Naive thymus-derived CD4-positive, alpha-beta T cell (primary cell): ENCODE measurements at regions not wholly inside any gene's neighbourhood (a gene's known extent, or its start where the extent isn't known, plus 50 kb on each side); places are given as distances from the start of the nearest gene placed in this dataset.

Experiments used
- ATAC-seq: fragments of 150-1000 bp; cut with Tn5 transposase; 2 replicates; pipeline ENCODE4 v1.10.0; 2021; ENCODE audit warnings: mild to moderate bottlenecking, moderate library complexity
- CTCF ChIA-PET: fragments of 350-600 bp; sonication (Branson Sonifier 250); formaldehyde crosslinking; loops from one replicate; lab custom pipeline; 2021; ENCODE audit warnings: antibody characterized with exemption; lab: Charles Lee
- POLR2A ChIA-PET: fragments of 350-600 bp; sonication (Branson Sonifier 250); formaldehyde crosslinking; loops from one replicate; lab custom pipeline; 2021; ENCODE audit warnings: antibody characterized with exemption, inconsistent platforms; lab: Charles Lee
- DNase-seq, 9 donors: peaks; one replicate each; pipeline versions ENCODE4 v3.0.0 to v3.0.0-alpha.2; 2020 to 2022; ENCODE audit warnings: mixed read lengths in 1 of 9
- H3K27ac ChIP-seq: one replicate; pipeline ENCODE4 v1.7.0; 2013; ENCODE audit warnings: mild to moderate bottlenecking, low read depth, low read length, moderate library complexity
- H3K27me3 ChIP-seq, 2 donors: one replicate each; pipeline ENCODE4 v1.7.0; 2013; ENCODE audit warnings: low read length in 2 of 2, mild to moderate bottlenecking in 2 of 2, moderate library complexity in 2 of 2; ENCODE audit not compliant: control insufficient read depth in 2 of 2, insufficient read depth in 2 of 2
- H3K36me3 ChIP-seq, 3 experiments: 1 replicate in 2 of 3; 2 replicates in 1 of 3; pipeline ENCODE4 v1.7.0; 2013; ENCODE audit warnings: low read length in 3 of 3, mild to moderate bottlenecking in 3 of 3, moderate library complexity in 1 of 3; ENCODE audit not compliant: insufficient read depth in 3 of 3, control insufficient read depth in 2 of 3
- H3K4me1 ChIP-seq, 2 donors: one replicate each; pipeline ENCODE4 v1.7.0; 2013; ENCODE audit warnings: low read length in 2 of 2, mild to moderate bottlenecking in 2 of 2, moderate library complexity in 1 of 2; ENCODE audit not compliant: control insufficient read depth in 2 of 2, insufficient read depth in 2 of 2
- H3K4me3 ChIP-seq: 2 replicates; pipeline ENCODE4 v1.7.0; 2013; ENCODE audit warnings: mild to moderate bottlenecking, low read length
- H3K9me3 ChIP-seq, 3 experiments: 1 replicate in 2 of 3; 2 replicates in 1 of 3; pipeline ENCODE4 v1.7.0; 2013; ENCODE audit warnings: low read length in 3 of 3; ENCODE audit not compliant: control insufficient read depth in 2 of 3
- H3K27ac Mint-ChIP-seq, 9 donors: one replicate each; pipeline ENCODE4 v1.8.0; 2020 to 2022; ENCODE audit warnings: mixed read lengths in 9 of 9, mild to moderate bottlenecking in 8 of 9, moderate library complexity in 5 of 9, inconsistent platforms in 2 of 9
- H3K27me3 Mint-ChIP-seq, 5 donors: one replicate each; pipeline ENCODE4 v1.8.0; 2021 to 2022; ENCODE audit warnings: mixed read lengths in 5 of 5, mild to moderate bottlenecking in 1 of 5
- H3K36me3 Mint-ChIP-seq, 5 donors: one replicate each; pipeline ENCODE4 v1.8.0; 2020 to 2022; ENCODE audit warnings: mixed read lengths in 5 of 5, mild to moderate bottlenecking in 3 of 5, inconsistent platforms in 1 of 5
- H3K4me1 Mint-ChIP-seq, 7 donors: one replicate each; pipeline ENCODE4 v1.8.0; 2020 to 2022; ENCODE audit warnings: mixed read lengths in 7 of 7, mild to moderate bottlenecking in 3 of 7, inconsistent platforms in 1 of 7
- H3K4me3 Mint-ChIP-seq, 10 donors: one replicate each; pipeline ENCODE4 v1.8.0; 2020 to 2022; ENCODE audit warnings: mild to moderate bottlenecking in 10 of 10, mixed read lengths in 10 of 10, moderate library complexity in 6 of 10, inconsistent platforms in 2 of 10
- H3K9me3 Mint-ChIP-seq, 11 donors: one replicate each; pipeline ENCODE4 v1.8.0; 2020 to 2022; ENCODE audit warnings: mixed read lengths in 11 of 11, mild to moderate bottlenecking in 4 of 11, inconsistent platforms in 1 of 11, moderate library complexity in 1 of 11
- intact Hi-C, 2 donors: fragments of 100-400 bp; cut with micrococcal nuclease; formaldehyde crosslinking; loops; one replicate each; pipeline ENCODE4 v1.15.1; 2023

DNA sequence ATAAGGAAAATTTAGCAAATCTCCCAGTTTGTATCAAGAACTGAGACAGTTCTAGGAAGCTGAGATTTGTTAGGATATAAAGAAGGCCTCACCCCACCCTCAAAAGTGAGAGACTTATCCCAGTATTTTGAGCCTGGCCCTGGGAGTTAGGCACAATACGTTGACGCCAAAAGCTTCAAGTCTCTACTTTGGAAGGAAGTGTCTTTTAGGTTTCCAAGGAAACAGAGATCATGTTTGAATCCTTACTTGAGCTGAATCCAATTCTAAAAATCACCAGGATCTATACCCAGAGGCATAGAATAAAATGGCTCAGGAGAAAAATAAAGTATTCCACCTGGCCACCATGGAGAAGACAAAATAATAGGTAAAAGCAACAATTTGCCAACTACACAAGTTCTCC is 115.9 kb upstream of the NRG3 start:
- no peaks in the 10 kb centered on the region for H3K4me1 ChIP-seq
- no peaks in the 10 kb centered on the region for H3K27me3 Mint-ChIP-seq
- no peak overlapping the region for H3K27ac Mint-ChIP-seq
- no peaks in the 10 kb centered on the region for H3K36me3 Mint-ChIP-seq
- no peak overlapping the region for H3K27ac ChIP-seq
- no peaks in the 10 kb centered on the region for H3K9me3 ChIP-seq
- H3K27me3 ChIP-seq, result no peaks in the 10 kb centered on the region
- POLR2A ChIA-PET, result no interaction called here
- ATAC-seq (no peak), DNase-seq (no peak)
- H3K9me3 Mint-ChIP-seq, result peaks cover 0 to 12% (median 3%) of the 10 kb centered on the region in 11 donors
- intact Hi-C loops, result no loop called here
- CTCF ChIA-PET, result no interaction called here
- no peaks in the 10 kb centered on the region for H3K36me3 ChIP-seq
- H3K4me1 Mint-ChIP-seq, result no peaks in the 10 kb centered on the region
- H3K4me3 Mint-ChIP-seq, result no peak overlapping the region
- H3K4me3 ChIP-seq, result no peak overlapping the region

DNA sequence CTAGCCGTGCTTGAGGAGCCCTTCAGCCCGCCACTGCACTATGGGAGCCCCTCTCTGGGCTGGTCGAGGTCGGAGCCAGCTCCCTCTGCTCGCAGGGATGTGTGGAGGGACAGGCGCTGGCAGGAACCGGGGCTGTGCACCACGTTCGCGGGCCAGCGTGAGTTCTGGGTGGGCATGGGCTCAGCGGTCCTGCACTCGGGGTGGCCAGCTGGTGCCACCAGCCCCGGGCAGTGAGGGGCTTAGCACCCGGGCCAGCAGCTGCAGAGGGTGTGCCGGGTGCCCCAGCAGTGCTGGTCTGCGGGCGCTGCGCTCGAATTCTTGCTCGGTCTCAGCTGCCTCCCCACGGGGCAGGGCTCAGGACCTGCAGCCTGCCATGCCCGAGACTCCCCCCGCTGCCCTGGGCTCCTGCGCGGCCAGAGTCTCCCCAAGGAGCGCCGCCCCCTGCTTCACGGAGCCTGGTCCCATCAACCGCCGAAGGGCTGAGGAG is 90.8 kb upstream of the NRG3 start:
- H3K4me1 Mint-ChIP-seq, result peaks cover 0 to 5% (median 0%) of the 10 kb centered on the region in 7 donors
- no peaks in the 10 kb centered on the region for H3K27me3 ChIP-seq
- peaks cover 0 to 8% (median 0%) of the 10 kb centered on the region in 11 donors for H3K9me3 Mint-ChIP-seq
- no peak overlapping the region for H3K27ac Mint-ChIP-seq
- no peak overlapping the region for H3K27ac ChIP-seq
- H3K36me3 Mint-ChIP-seq, result no peaks in the 10 kb centered on the region
- ATAC-seq, result no peak
- H3K4me1 ChIP-seq, result no peaks in the 10 kb centered on the region
- intact Hi-C loops, result no loop called here
- ChIA-PET CTCF (no interaction called here), POLR2A (no interaction called here)
- H3K27me3 Mint-ChIP-seq, result no peaks in the 10 kb centered on the region
- no peak for DNase-seq
- no peak overlapping the region for H3K4me3 ChIP-seq
- H3K36me3 ChIP-seq, result no peaks in the 10 kb centered on the region
- no peaks in the 10 kb centered on the region for H3K9me3 ChIP-seq
- H3K4me3 Mint-ChIP-seq, result no peak overlapping the region

- Mint-ChIP-seq H3K36me3 (no peaks in the 10 kb centered on the region), H3K4me1 (peaks cover 0 to 5% (median 0%) of the 10 kb centered on the region in 7 donors), H3K4me3 (no peak overlapping the region), H3K9me3 (peaks cover 0 to 3% (median 0%) of the 10 kb centered on the region in 11 donors), H3K27me3 (no peaks in the 10 kb centered on the region), H3K27ac (no peak overlapping the region)
- POLR2A ChIA-PET, result no interaction called here
- Histone ChIP-seq H3K36me3 (no peaks in the 10 kb centered on the region), H3K4me1 (no peaks in the 10 kb centered on the region), H3K9me3 (no peaks in the 10 kb centered on the region), H3K27me3 (no peaks in the 10 kb centered on the region), H3K27ac (no peak overlapping the region), H3K4me3 (no peak overlapping the region)
- no peak for ATAC-seq
- CTCF ChIA-PET, result no interaction called here
- intact Hi-C loops, result no loop called here
- DNase-seq, result no peak
Measured at GRCh38 chr10:81792729-81793128, 82.3 kb upstream of the NRG3 start.

DNA sequence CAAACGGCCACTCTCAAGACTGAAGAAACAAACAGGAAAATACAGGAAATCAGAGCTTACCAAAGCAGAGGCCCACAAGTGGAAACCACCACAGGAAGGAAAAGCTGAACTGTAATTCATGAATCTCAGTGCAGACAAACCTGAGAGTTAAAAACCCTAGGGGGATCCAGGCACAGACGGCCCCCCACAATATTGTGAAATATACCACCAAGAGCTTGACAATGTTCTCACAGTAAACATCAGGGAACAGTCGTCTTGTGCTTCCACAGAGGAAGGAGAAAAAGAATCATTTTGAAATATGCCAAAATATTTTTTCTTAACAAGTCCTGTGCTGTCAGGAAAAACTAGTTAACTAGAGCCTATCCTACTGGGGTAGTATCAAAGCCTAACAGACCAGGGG is 68.2 kb upstream of the NRG3 start:
- Histone ChIP-seq H3K4me3 (no peak overlapping the region), H3K27ac (no peak overlapping the region), H3K27me3 (no peaks in the 10 kb centered on the region), H3K36me3 (no peaks in the 10 kb centered on the region), H3K4me1 (no peaks in the 10 kb centered on the region), H3K9me3 (no peaks in the 10 kb centered on the region)
- Mint-ChIP-seq H3K9me3 (peaks cover 8 to 45% (median 23%) of the 10 kb centered on the region in 11 donors), H3K4me1 (peaks cover 0 to 6% (median 0%) of the 10 kb centered on the region in 7 donors), H3K36me3 (peaks cover 0 to 13% (median 0%) of the 10 kb centered on the region in 5 donors), H3K4me3 (no peak overlapping the region), H3K27me3 (no peaks in the 10 kb centered on the region), H3K27ac (no peak overlapping the region)
- CTCF ChIA-PET, result no interaction called here
- intact Hi-C loops, result no loop called here
- POLR2A ChIA-PET, result no interaction called here
- no peak for DNase-seq
- ATAC-seq, result no peak

- no peaks in the 10 kb centered on the region for H3K4me1 ChIP-seq
- DNase-seq (no peak), ATAC-seq (no peak)
- H3K9me3 Mint-ChIP-seq, result peaks cover 0 to 18% (median 2%) of the 10 kb centered on the region in 11 donors
- H3K27ac Mint-ChIP-seq, result no peak overlapping the region
- intact Hi-C loops, result no loop called here
- ChIA-PET POLR2A (no interaction called here), CTCF (no interaction called here)
- no peaks in the 10 kb centered on the region for H3K36me3 Mint-ChIP-seq
- H3K4me3 Mint-ChIP-seq, result no peak overlapping the region
- H3K36me3 ChIP-seq, result no peaks in the 10 kb centered on the region
- no peaks in the 10 kb centered on the region for H3K27me3 ChIP-seq
- no peak overlapping the region for H3K27ac ChIP-seq
- no peak overlapping the region for H3K4me3 ChIP-seq
- no peaks in the 10 kb centered on the region for H3K9me3 ChIP-seq
- H3K27me3 Mint-ChIP-seq, result no peaks in the 10 kb centered on the region
- no peaks in the 10 kb centered on the region for H3K4me1 Mint-ChIP-seq
Measured at GRCh38 chr10:81814842-81815241, 60.2 kb upstream of the NRG3 start.

DNA sequence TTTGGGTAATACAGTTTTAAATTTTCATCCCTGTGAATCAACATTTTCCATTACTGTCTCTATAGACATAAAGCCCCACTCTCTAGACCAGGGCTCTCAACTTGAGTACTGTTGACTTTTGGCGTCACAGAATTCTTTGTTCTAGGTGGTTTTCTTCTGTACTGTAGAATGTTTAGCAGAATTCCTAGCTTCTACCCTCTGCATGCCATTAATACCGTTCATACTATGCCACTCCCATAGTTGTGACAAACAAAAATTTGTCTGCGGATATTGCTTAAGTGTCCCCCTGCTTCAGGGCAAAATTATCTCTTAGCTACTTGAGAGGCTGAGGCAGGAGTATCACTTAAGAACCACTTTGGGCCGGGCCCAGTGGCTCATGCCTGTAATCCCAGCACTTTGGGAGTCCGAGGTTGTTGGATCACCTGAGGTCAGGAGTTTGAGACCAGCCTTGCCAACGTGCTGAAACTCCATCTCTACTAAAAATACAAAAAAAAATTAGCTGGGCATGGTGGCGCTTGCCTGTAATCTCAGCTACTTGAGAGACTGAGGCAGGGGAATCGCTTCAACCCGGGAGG is 57.3 kb upstream of the NRG3 start:
- no peaks in the 10 kb centered on the region for H3K36me3 Mint-ChIP-seq
- intact Hi-C loops, result no loop called here
- H3K27me3 ChIP-seq, result no peaks in the 10 kb centered on the region
- H3K27me3 Mint-ChIP-seq, result no peaks in the 10 kb centered on the region
- H3K27ac Mint-ChIP-seq, result no peak overlapping the region
- H3K4me3 ChIP-seq, result no peak overlapping the region
- peaks cover 0 to 10% (median 0%) of the 10 kb centered on the region in 11 donors for H3K9me3 Mint-ChIP-seq
- no peak for ATAC-seq
- no peak for DNase-seq
- no peaks in the 10 kb centered on the region for H3K4me1 Mint-ChIP-seq
- H3K9me3 ChIP-seq, result no peaks in the 10 kb centered on the region
- POLR2A ChIA-PET, result no interaction called here
- no peaks in the 10 kb centered on the region for H3K4me1 ChIP-seq
- H3K4me3 Mint-ChIP-seq, result no peak overlapping the region
- H3K36me3 ChIP-seq, result no peaks in the 10 kb centered on the region
- CTCF ChIA-PET, result no interaction called here
- H3K27ac ChIP-seq, result no peak overlapping the region

DNA sequence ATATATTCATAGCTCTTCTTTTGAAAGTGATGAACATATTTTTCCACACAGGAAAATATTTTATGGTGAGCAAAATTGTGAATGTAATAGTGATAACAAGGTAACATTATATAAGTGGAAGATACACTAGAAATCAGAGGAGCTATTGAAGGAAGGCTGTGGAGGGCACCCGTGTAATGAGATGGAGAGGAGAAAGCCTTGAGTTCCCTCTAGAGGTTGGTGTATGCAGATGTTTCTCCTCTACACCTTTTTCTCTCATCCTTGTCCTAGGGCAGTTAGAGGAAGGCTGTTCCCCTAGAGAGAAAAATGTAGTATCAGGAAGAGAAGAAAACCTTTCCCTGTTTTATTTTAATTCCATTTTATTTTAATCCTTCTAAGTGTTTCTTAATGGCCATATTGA is 54.6 kb upstream of the NRG3 start:
- Mint-ChIP-seq H3K27ac (no peak overlapping the region), H3K36me3 (no peaks in the 10 kb centered on the region), H3K9me3 (peaks cover 0 to 5% (median 0%) of the 10 kb centered on the region in 11 donors), H3K27me3 (no peaks in the 10 kb centered on the region), H3K4me1 (no peaks in the 10 kb centered on the region), H3K4me3 (no peak overlapping the region)
- intact Hi-C loops, result loop anchor here in 1 of 2 donors (1.0 to 5.0 kb wide), 4 partner anchors 135 to 1442 kb away; no protein-coding TSS in a partner anchor
- no peaks in the 10 kb centered on the region for H3K9me3 ChIP-seq
- no peaks in the 10 kb centered on the region for H3K36me3 ChIP-seq
- H3K4me1 ChIP-seq, result no peaks in the 10 kb centered on the region
- peak in 5 of 9 donors; percentile 2 to 35 (median 17) for DNase-seq
- CTCF ChIA-PET, result interaction anchor here (0.8 to 1.1 kb wide), 3 partner anchors 13 to 1120 kb away, joined by 3 to 4 read pairs (median 3); no protein-coding TSS in a partner anchor
- H3K4me3 ChIP-seq, result no peak overlapping the region
- H3K27me3 ChIP-seq, result no peaks in the 10 kb centered on the region
- H3K27ac ChIP-seq, result no peak overlapping the region
- POLR2A ChIA-PET, result no interaction called here
- no peak for ATAC-seq
